Prostate gland (tissue), 2 donors: ENCODE measurements at regions not wholly inside any gene's neighbourhood (a gene's known extent, or its start where the extent isn't known, plus 50 kb on each side); places are given as distances from the start of the nearest gene placed in this dataset.

Source experiments
- POLR2A ChIP-seq: fragments of 450-650 bp; IDR thresholded peaks from one replicate; pipeline ENCODE4 v1.6.1; 2016; ENCODE audit warnings: antibody characterized with exemption, mild to moderate bottlenecking
- TF ChIP-seq, protein P1 (sequence below), 4 experiments: fragments of 200-600 bp in 2 of 4; fragments of 450-650 bp in 2 of 4; sonication (generic) in 2 of 4; IDR thresholded peaks; 1 replicate in 3 of 4; 2 replicates in 1 of 4; pipeline ENCODE4 v1.5.1; 2016 to 2019; ENCODE audit warnings: antibody characterized with exemption in 4 of 4, mild to moderate bottlenecking in 2 of 4, moderate library complexity in 2 of 4

GRCh38 chr4:60216752-60217151, 983.4 kb upstream of the ADGRL3 start:
- no peak for TF ChIP-seq POLR2A
- TF ChIP-seq, protein P1, sequence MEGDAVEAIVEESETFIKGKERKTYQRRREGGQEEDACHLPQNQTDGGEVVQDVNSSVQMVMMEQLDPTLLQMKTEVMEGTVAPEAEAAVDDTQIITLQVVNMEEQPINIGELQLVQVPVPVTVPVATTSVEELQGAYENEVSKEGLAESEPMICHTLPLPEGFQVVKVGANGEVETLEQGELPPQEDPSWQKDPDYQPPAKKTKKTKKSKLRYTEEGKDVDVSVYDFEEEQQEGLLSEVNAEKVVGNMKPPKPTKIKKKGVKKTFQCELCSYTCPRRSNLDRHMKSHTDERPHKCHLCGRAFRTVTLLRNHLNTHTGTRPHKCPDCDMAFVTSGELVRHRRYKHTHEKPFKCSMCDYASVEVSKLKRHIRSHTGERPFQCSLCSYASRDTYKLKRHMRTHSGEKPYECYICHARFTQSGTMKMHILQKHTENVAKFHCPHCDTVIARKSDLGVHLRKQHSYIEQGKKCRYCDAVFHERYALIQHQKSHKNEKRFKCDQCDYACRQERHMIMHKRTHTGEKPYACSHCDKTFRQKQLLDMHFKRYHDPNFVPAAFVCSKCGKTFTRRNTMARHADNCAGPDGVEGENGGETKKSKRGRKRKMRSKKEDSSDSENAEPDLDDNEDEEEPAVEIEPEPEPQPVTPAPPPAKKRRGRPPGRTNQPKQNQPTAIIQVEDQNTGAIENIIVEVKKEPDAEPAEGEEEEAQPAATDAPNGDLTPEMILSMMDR (IDR thresholded peaks at IDR 0.05) = no peak
